ENCODE measurements at regions not wholly inside any gene's neighbourhood (a gene's known extent, or its start where the extent isn't known, plus 50 kb on each side); places are given as distances from the start of the nearest gene placed in this dataset.

GRCh38 chr11:123303924-123304323 is 108.9 kb upstream of the CLMP start:
- no peak overlapping the region for H3K4me3 ChIP-seq (ENCODE audit: low read depth, low read length)
- no peak for TF ChIP-seq CTCF (IDR thresholded peaks at IDR 0.05; ENCODE audit: low read depth, low read length)

- no peak overlapping the region for H3K4me3 ChIP-seq (ENCODE audit: low read depth, low read length)
- TF ChIP-seq CTCF (IDR thresholded peaks at IDR 0.05; ENCODE audit: low read depth, low read length): 0 out of 2 replicates have a peak, but pooled peaks have one; percentile 3
Observed at GRCh38 chr11:123302751-123303195, 107.7 kb upstream of the CLMP start.

- H3K4me3 ChIP-seq (ENCODE audit: low read depth, low read length): peak overlapping the region; percentile 48
- TF ChIP-seq CTCF (IDR thresholded peaks at IDR 0.05; ENCODE audit: low read depth, low read length): peak; percentile 73
Observed at GRCh38 chr11:123301696-123302400, 106.8 kb upstream of the CLMP start.

GRCh38 chr11:123301013-123301591 is 106.1 kb upstream of the CLMP start:
- H3K4me3 ChIP-seq (ENCODE audit: low read depth, low read length): peak overlapping the region; percentile 48
- TF ChIP-seq CTCF (IDR thresholded peaks at IDR 0.05; ENCODE audit: low read depth, low read length): no peak

- TF ChIP-seq CTCF (IDR thresholded peaks at IDR 0.05; ENCODE audit: low read depth, low read length): no peak
Observed at GRCh38 chr11:123299721-123300120, 104.7 kb upstream of the CLMP start.

GRCh38 chr11:123298488-123299447 is 103.7 kb upstream of the CLMP start:
- no peak for TF ChIP-seq CTCF (IDR thresholded peaks at IDR 0.05; ENCODE audit: low read depth, low read length)

More at GRCh38 chr11:123299721-123300120, 104.7 kb upstream of the CLMP start:
- H3K4me3 ChIP-seq (ENCODE audit: low read depth, low read length): no peak overlapping the region

More at GRCh38 chr11:123298488-123299447, 103.7 kb upstream of the CLMP start:
- no peak overlapping the region for H3K4me3 ChIP-seq (ENCODE audit: low read depth, low read length)
